ENCODE measurements at regions not wholly inside any gene's neighbourhood (a gene's known extent, or its start where the extent isn't known, plus 50 kb on each side); places are given as distances from the start of the nearest gene placed in this dataset.

- TF ChIP-seq CTCF (IDR thresholded peaks at IDR 0.05) = no peak
- TF ChIP-seq EZH2 (IDR thresholded peaks at IDR 0.05) = no peak
These were observed 124.4 kb upstream of the PTPRZ1 start for GRCh38 chr7:121748546-121748945.

All from neural progenitor cell (in vitro differentiated cells).